OCI-LY7 (cell line): ENCODE measurements at regions not wholly inside any gene's neighbourhood (a gene's known extent, or its start where the extent isn't known, plus 50 kb on each side); places are given as distances from the start of the nearest gene placed in this dataset.

Experiments
- BruUV-seq: library from RNA; stranded (reverse); fragments of 400-500 nt; replicated peaks from 2 replicates; lab custom pipeline; 2021; lab: Mats Ljungman, UMichigan
- CTCF ChIA-PET: fragments of 300-600 bp; sonication (Branson Sonifier 250); formaldehyde crosslinking; loops from one replicate; lab custom pipeline; 2022; ENCODE audit warnings: antibody characterized with exemption; ENCODE audit not compliant: unreplicated experiment; lab: Charles Lee
- POLR2A ChIA-PET: fragments of 300-600 bp; sonication (Branson Sonifier 250); formaldehyde crosslinking; loops from one replicate; lab custom pipeline; 2022; ENCODE audit warnings: antibody characterized with exemption; lab: Charles Lee
- DNase-seq: peaks from one replicate; pipeline ENCODE4 v3.0.0-alpha.2; 2015; ENCODE audit warnings: low spot score
- H2AFZ ChIP-seq: fragments of 200-600 bp; sonication (generic), shearing (Covaris generic); 2 replicates; pipeline ENCODE4 v1.6.1; 2014; ENCODE audit warnings: mild to moderate bottlenecking, antibody characterized with exemption, low read length, moderate library complexity
- H3K27ac ChIP-seq: fragments of 200-600 bp; sonication (generic); 2 replicates; pipeline ENCODE4 v1.5.1; 2014; ENCODE audit warnings: mixed run types, low read depth, mild to moderate bottlenecking, moderate library complexity, low read length, inconsistent platforms; ENCODE audit not compliant: poor library complexity, severe bottlenecking
- H3K36me3 ChIP-seq: fragments of 200-600 bp; sonication (generic); 2 replicates; pipeline ENCODE4 v1.6.1; 2014; ENCODE audit warnings: mild to moderate bottlenecking, antibody characterized with exemption, low read length, moderate library complexity, mixed read lengths; ENCODE audit not compliant: insufficient read depth
- H3K4me1 ChIP-seq: fragments of 200-600 bp; sonication (generic); 2 replicates; pipeline ENCODE4 v1.5.1; 2014; ENCODE audit warnings: mild to moderate bottlenecking, low read length; ENCODE audit not compliant: insufficient read depth, poor library complexity, severe bottlenecking
- H3K4me2 ChIP-seq: fragments of 200-600 bp; sonication (generic); 2 replicates; pipeline ENCODE4 v1.6.1; 2014; ENCODE audit warnings: mild to moderate bottlenecking, low read length
- H3K4me3 ChIP-seq: fragments of 200-600 bp; sonication (generic); 2 replicates; pipeline ENCODE4 v1.5.1; 2014; ENCODE audit warnings: mild to moderate bottlenecking, low read depth, low read length; ENCODE audit not compliant: poor library complexity, severe bottlenecking
- H3K79me2 ChIP-seq: fragments of 200-600 bp; sonication (generic); 2 replicates; pipeline ENCODE4 v1.6.1; 2016; ENCODE audit warnings: low read depth, mild to moderate bottlenecking, low read length, moderate library complexity, mixed read lengths; ENCODE audit not compliant: insufficient read depth
- H3K9me2 ChIP-seq: fragments of 200-600 bp; sonication (generic); 2 replicates; pipeline ENCODE4 v1.6.1; 2016; ENCODE audit warnings: mild to moderate bottlenecking, low read length, mixed read lengths; ENCODE audit not compliant: insufficient read depth
- H3K9me3 ChIP-seq: fragments of 200-600 bp; sonication (generic); 2 replicates; pipeline ENCODE4 v1.6.1; 2014; ENCODE audit warnings: mild to moderate bottlenecking, mixed run types, low read length, mixed read lengths
- H4K20me1 ChIP-seq: fragments of 200-600 bp; sonication (generic); 2 replicates; pipeline ENCODE4 v1.6.1; 2014; ENCODE audit warnings: mild to moderate bottlenecking, antibody characterized with exemption, low read length, moderate library complexity, mixed read lengths; ENCODE audit not compliant: insufficient read depth
- CTCF ChIP-seq: fragments of 200-600 bp; sonication (generic); conservative IDR thresholded peaks from 2 replicates; pipeline ENCODE4 v1.5.1; 2014; ENCODE audit warnings: mild to moderate bottlenecking, antibody characterized with exemption, low read length, moderate library complexity, mixed read lengths
- EZH2phosphoT487 ChIP-seq: fragments of 200-600 bp; sonication (generic); IDR thresholded peaks from 2 replicates; pipeline ENCODE4 v1.6.1; 2018; ENCODE audit warnings: low read depth, borderline replicate concordance, mild to moderate bottlenecking, mixed run types, antibody characterized with exemption, low read length, moderate library complexity, mixed read lengths
- intact Hi-C: fragments of 100-400 bp; cut with micrococcal nuclease; formaldehyde crosslinking; loops from one replicate; pipeline ENCODE4 v1.10.0; 2022; ENCODE audit not compliant: unreplicated experiment

- H3K9me3 ChIP-seq, result peaks cover 2% of the 10 kb centered on the region; the same call in 1 of the 2 replicates
- DNase-seq, result no peak
- no peaks in the 10 kb centered on the region for H3K36me3 ChIP-seq
- no peaks in the 10 kb centered on the region for H3K79me2 ChIP-seq
- TF ChIP-seq CTCF (no peak), EZH2phosphoT487 (no peak)
- H3K4me3 ChIP-seq, result no peak overlapping the region
- POLR2A ChIA-PET, result interaction anchor here (0.6 to 1.9 kb wide), 5 partner anchors 10 to 218 kb away, joined by 3 to 5 read pairs (median 3); no protein-coding TSS in a partner anchor
- H3K4me1 ChIP-seq, result no peaks in the 10 kb centered on the region
- H3K9me2 ChIP-seq, result no peaks in the 10 kb centered on the region
- no peak overlapping the region for H3K27ac ChIP-seq
- CTCF ChIA-PET, result no interaction called here
- intact Hi-C loops, result no loop called here
- BruUV-seq, result no TSS peak
- H3K4me2 ChIP-seq, result no peak overlapping the region
- no peaks in the 10 kb centered on the region for H4K20me1 ChIP-seq
- H2AFZ ChIP-seq, result no peak overlapping the region
These were observed 735.1 kb upstream of the MIR17HG start for GRCh38 chr13:90612391-90612790.

GRCh38 chr13:90613076-90613795 lies 734.3 kb upstream of the MIR17HG start:
- Histone ChIP-seq H3K4me1 (no peaks in the 10 kb centered on the region), H3K4me3 (no peak overlapping the region), H3K9me3 (peaks cover 10% of the 10 kb centered on the region), H3K27ac (no peak overlapping the region), H2AFZ (no peak overlapping the region), H3K36me3 (no peaks in the 10 kb centered on the region), H4K20me1 (no peaks in the 10 kb centered on the region), H3K9me2 (no peaks in the 10 kb centered on the region), H3K4me2 (no peak overlapping the region), H3K79me2 (no peaks in the 10 kb centered on the region)
- BruUV-seq, result no TSS peak
- intact Hi-C loops, result no loop called here
- POLR2A ChIA-PET, result interaction anchor here (0.5 to 1.9 kb wide), 6 partner anchors 11 to 217 kb away, joined by 3 to 5 read pairs (median 4); no protein-coding TSS in a partner anchor
- CTCF ChIA-PET, result interaction anchor here (0.6 kb wide), 1 partner anchor 155 kb away, joined by 4 read pairs; no protein-coding TSS in a partner anchor
- DNase-seq, result no peak
- TF ChIP-seq EZH2phosphoT487 (no peak), CTCF (no peak)

GRCh38 chr13:90615236-90615635 lies 732.3 kb upstream of the MIR17HG start:
- ChIA-PET CTCF (interaction anchor here (0.7 kb wide), 1 partner anchor 10 kb away, joined by 4 read pairs; no protein-coding TSS in a partner anchor), POLR2A (interaction anchor here (0.6 kb wide), 1 partner anchor 1597 kb away, joined by 4 read pairs; no protein-coding TSS in a partner anchor)
- H3K4me3 ChIP-seq, result no peak overlapping the region
- no peak for DNase-seq
- intact Hi-C loops, result no loop called here
- BruUV-seq, result no TSS peak
- no peaks in the 10 kb centered on the region for H3K36me3 ChIP-seq
- no peak overlapping the region for H3K4me2 ChIP-seq
- no peaks in the 10 kb centered on the region for H3K79me2 ChIP-seq
- no peak for TF ChIP-seq EZH2phosphoT487
- TF ChIP-seq CTCF, result no peak
- no peaks in the 10 kb centered on the region for H4K20me1 ChIP-seq
- no peak overlapping the region for H3K27ac ChIP-seq
- H2AFZ ChIP-seq, result no peak overlapping the region
- no peaks in the 10 kb centered on the region for H3K9me2 ChIP-seq
- peaks cover 25% of the 10 kb centered on the region for H3K9me3 ChIP-seq
- no peaks in the 10 kb centered on the region for H3K4me1 ChIP-seq
